ENCODE measurements at regions not wholly inside any gene's neighbourhood (a gene's known extent, or its start where the extent isn't known, plus 50 kb on each side); places are given as distances from the start of the nearest gene placed in this dataset.

- DNase-seq: no peak
- Mint-ChIP-seq H3K9me3 (no peaks in the 10 kb centered on the region), H3K36me3 (ENCODE audit: low read depth) (no peaks in the 10 kb centered on the region), H3K4me3 (no peak overlapping the region), H3K27ac (no peak overlapping the region), H3K27me3 (ENCODE audit: low read depth, poor library complexity) (peaks cover 49% of the 10 kb centered on the region), H3K4me1 (no peaks in the 10 kb centered on the region)
- TF ChIP-seq CTCF (IDR thresholded peaks at IDR 0.05): no peak
Observed at GRCh38 chr12:4992871-4993270, 50.8 kb upstream of the KCNA5 start.

Measured in nephron progenitor cell (in vitro differentiated cells).